IPS-NIHi7 (cell line): ENCODE measurements at regions not wholly inside any gene's neighbourhood (a gene's known extent, or its start where the extent isn't known, plus 50 kb on each side); places are given as distances from the start of the nearest gene placed in this dataset.

ENCODE experiments used
- DNase-seq: peaks from one replicate; pipeline ENCODE4 v3.0.0; 2012; ENCODE audit warnings: mixed read lengths; ENCODE audit errors: extremely low spot score

GRCh38 chr5:124584991-124585715 is 161.3 kb downstream of the ZNF608 start:
- no peak for DNase-seq

- no peak for DNase-seq
Observed at GRCh38 chr5:124583469-124584350, 162.7 kb downstream of the ZNF608 start.

GRCh38 chr5:124582561-124582840 is 163.9 kb downstream of the ZNF608 start:
- no peak for DNase-seq

- no peak for DNase-seq
Observed at GRCh38 chr5:124581738-124582560, 164.5 kb downstream of the ZNF608 start.

- peak; percentile 84 for DNase-seq
Observed at GRCh38 chr5:124580925-124581737, 165.3 kb downstream of the ZNF608 start.

GRCh38 chr5:124580512-124580911 is 165.9 kb downstream of the ZNF608 start:
- no peak for DNase-seq

GRCh38 chr5:124576848-124577409 is 169.5 kb downstream of the ZNF608 start:
- no peak for DNase-seq

- DNase-seq, result no peak
Observed at GRCh38 chr5:124575725-124576124, 170.7 kb downstream of the ZNF608 start.

GRCh38 chr5:124574521-124575436 is 171.7 kb downstream of the ZNF608 start:
- DNase-seq, result no peak

GRCh38 chr5:124572971-124573370 is 173.5 kb downstream of the ZNF608 start:
- DNase-seq, result peak; percentile 46

GRCh38 chr5:124570285-124571035 is 176.0 kb downstream of the ZNF608 start:
- DNase-seq, result no peak

GRCh38 chr5:124566875-124567450 is 179.5 kb downstream of the ZNF608 start:
- DNase-seq, result no peak

GRCh38 chr5:124561451-124561850 is 185.0 kb downstream of the ZNF608 start:
- no peak for DNase-seq

GRCh38 chr5:124560370-124560769 is 186.1 kb downstream of the ZNF608 start:
- no peak for DNase-seq

GRCh38 chr5:124557761-124558160 is 188.7 kb downstream of the ZNF608 start:
- DNase-seq, result no peak

GRCh38 chr5:124554746-124555578 is 191.5 kb downstream of the ZNF608 start:
- no peak for DNase-seq

- no peak for DNase-seq
Observed at GRCh38 chr5:124553911-124554310, 192.5 kb downstream of the ZNF608 start.

- no peak for DNase-seq
Observed at GRCh38 chr5:124552526-124552925, 193.9 kb downstream of the ZNF608 start.
